Sciatic nerve (tissue), 2 donors: ENCODE measurements at regions not wholly inside any gene's neighbourhood (a gene's known extent, or its start where the extent isn't known, plus 50 kb on each side); places are given as distances from the start of the nearest gene placed in this dataset.

Experiments
- ATAC-seq: fragments of 200-7000 bp; cut with Tn5 transposase; one replicate; pipeline ENCODE4 v1.9.1; 2020; ENCODE audit warnings: mild to moderate bottlenecking, moderate library complexity
- DNase-seq: peaks from one replicate; pipeline ENCODE4 v3.0.0-alpha.2; 2020; ENCODE audit warnings: low spot score
- intact Hi-C: fragments of 100-400 bp; cut with DNase I; formaldehyde crosslinking; loops from one replicate; pipeline ENCODE4 v1.14.2; 2022
- donor health status: DM: no; HTN: no; CAD: no.
- donor health status: DM: no; HTN: no; CAD: no.

GRCh38 chr1:199705825-199706224 is 321.7 kb upstream of the NR5A2 start:
- DNase-seq (no peak), ATAC-seq (no peak)
- intact Hi-C loops: no loop called here

- DNase-seq (no peak), ATAC-seq (no peak)
- intact Hi-C loops: no loop called here
Observed at GRCh38 chr1:199706826-199707606, 320.5 kb upstream of the NR5A2 start.

GRCh38 chr1:199710974-199711373 is 316.5 kb upstream of the NR5A2 start:
- intact Hi-C loops: no loop called here

GRCh38 chr1:199716729-199717128 is 310.8 kb upstream of the NR5A2 start:
- ATAC-seq (no peak), DNase-seq (no peak)
- intact Hi-C loops: no loop called here

More at GRCh38 chr1:199710974-199711373, 316.5 kb upstream of the NR5A2 start:
- DNase-seq: no peak
- ATAC-seq: no peak

- intact Hi-C loops: no loop called here
- DNase-seq (no peak), ATAC-seq (no peak)
Observed at GRCh38 chr1:199719156-199719842, 308.2 kb upstream of the NR5A2 start.

GRCh38 chr1:199720496-199720895 is 307.0 kb upstream of the NR5A2 start:
- ATAC-seq (no peak), DNase-seq (no peak)
- intact Hi-C loops: no loop called here

- no peak for DNase-seq
- intact Hi-C loops: no loop called here
- no peak for ATAC-seq
Observed at GRCh38 chr1:199721001-199721400, 306.5 kb upstream of the NR5A2 start.

- ATAC-seq (no peak), DNase-seq (no peak)
- intact Hi-C loops: no loop called here
Observed at GRCh38 chr1:199723250-199723956, 304.1 kb upstream of the NR5A2 start.

- intact Hi-C loops: no loop called here
- no peak for DNase-seq
Observed at GRCh38 chr1:199724049-199724448, 303.5 kb upstream of the NR5A2 start.

GRCh38 chr1:199725002-199725565 is 302.4 kb upstream of the NR5A2 start:
- DNase-seq (no peak), ATAC-seq (no peak)
- intact Hi-C loops: no loop called here

More at GRCh38 chr1:199724049-199724448, 303.5 kb upstream of the NR5A2 start:
- ATAC-seq: no peak

GRCh38 chr1:199727682-199728081 is 299.8 kb upstream of the NR5A2 start:
- intact Hi-C loops: no loop called here
- DNase-seq (no peak), ATAC-seq (no peak)

GRCh38 chr1:199728345-199728744 is 299.2 kb upstream of the NR5A2 start:
- DNase-seq: no peak
- intact Hi-C loops: no loop called here
- ATAC-seq: no peak

- intact Hi-C loops: no loop called here
- no peak for ATAC-seq
Observed at GRCh38 chr1:199733125-199733524, 294.4 kb upstream of the NR5A2 start.

GRCh38 chr1:199734186-199734585 is 293.3 kb upstream of the NR5A2 start:
- intact Hi-C loops: no loop called here

More at GRCh38 chr1:199733125-199733524, 294.4 kb upstream of the NR5A2 start:
- DNase-seq: no peak

GRCh38 chr1:199735660-199736059 is 291.9 kb upstream of the NR5A2 start:
- no peak for DNase-seq
- ATAC-seq: no peak
- intact Hi-C loops: no loop called here

More at GRCh38 chr1:199734186-199734585, 293.3 kb upstream of the NR5A2 start:
- ATAC-seq: no peak
- DNase-seq: no peak

GRCh38 chr1:199736646-199737045 is 290.9 kb upstream of the NR5A2 start:
- ATAC-seq (no peak), DNase-seq (no peak)

GRCh38 chr1:199741586-199741985 is 285.9 kb upstream of the NR5A2 start:
- ATAC-seq (no peak), DNase-seq (no peak)
- intact Hi-C loops: no loop called here

More at GRCh38 chr1:199736646-199737045, 290.9 kb upstream of the NR5A2 start:
- intact Hi-C loops: no loop called here

GRCh38 chr1:199742547-199742946 is 285.0 kb upstream of the NR5A2 start:
- DNase-seq: no peak
- ATAC-seq: no peak
- intact Hi-C loops: no loop called here

- DNase-seq (no peak), ATAC-seq (no peak)
- intact Hi-C loops: no loop called here
Observed at GRCh38 chr1:199743227-199743626, 284.3 kb upstream of the NR5A2 start.
